ENCODE measurements at regions not wholly inside any gene's neighbourhood (a gene's known extent, or its start where the extent isn't known, plus 50 kb on each side); places are given as distances from the start of the nearest gene placed in this dataset.

DNA sequence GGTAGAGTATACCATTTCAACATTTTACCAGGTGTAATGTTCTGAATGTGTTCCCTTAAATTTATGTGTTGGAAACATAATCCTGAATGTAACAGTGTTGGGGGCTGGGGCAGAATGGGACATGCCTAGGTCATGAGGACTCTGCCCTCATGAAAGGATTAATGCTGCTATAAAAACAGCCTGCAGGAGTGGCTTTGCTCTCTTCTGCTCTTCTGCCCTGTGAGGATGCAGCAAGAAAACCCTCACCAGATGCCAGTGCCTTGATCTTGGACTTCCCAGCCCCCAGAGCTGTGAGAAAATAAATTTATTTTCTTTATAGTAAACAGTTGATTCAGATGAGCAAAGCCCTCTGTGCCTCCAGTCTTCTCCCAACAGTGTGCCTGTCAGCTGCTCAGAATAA is 326.0 kb upstream of the ONECUT1 start:
- H3K4me2 ChIP-seq (ENCODE audit: insufficient read depth, insufficient read length, low read length), result no peak overlapping the region
- no peaks in the 10 kb centered on the region; the same call in none of the 2 replicates for H3K27me3 Mint-ChIP-seq (ENCODE audit: low read depth)
- H2BK5ac ChIP-seq (ENCODE audit: insufficient read length, low read length), result no peak overlapping the region
- H2BK15ac ChIP-seq (ENCODE audit: low read depth, low read length), result no peak overlapping the region
- H3K27ac Mint-ChIP-seq, result no peak overlapping the region
- peaks cover 4 to 7% of the 10 kb centered on the region in 2 experiments; a peak in 2 of 5 replicates for H3K9me3 Mint-ChIP-seq
- H3K27me3 ChIP-seq (ENCODE audit: insufficient read depth, low read length), result no peaks in the 10 kb centered on the region
- no peak overlapping the region for H2AFZ ChIP-seq (ENCODE audit: low read length)
- no peak overlapping the region for H3T11ph ChIP-seq (ENCODE audit: low read length)
- peaks cover 11 to 12% of the 10 kb centered on the region in 2 experiments for H3K4me1 Mint-ChIP-seq
- no peak overlapping the region for H4K5ac ChIP-seq (ENCODE audit: insufficient read length, low read depth, low read length)
- H3K4me1 ChIP-seq (ENCODE audit: insufficient read depth, low read length), result no peaks in the 10 kb centered on the region; the same call in none of the 2 replicates
- H2BK20ac ChIP-seq (ENCODE audit: low read depth, low read length, poor library complexity, severe bottlenecking), result no peak overlapping the region
- H2AK5ac ChIP-seq (ENCODE audit: insufficient read length, low read length), result no peak overlapping the region
- peaks cover 0 to 7% (median 0%) of the 10 kb centered on the region in 3 experiments; a peak in 1 of 7 replicates for H3K36me3 Mint-ChIP-seq (ENCODE audit: insufficient read depth in 1 of 3, low read depth in 3 of 3)
- no peak overlapping the region for H3K23ac ChIP-seq (ENCODE audit: insufficient read length, low read depth, low read length)
- no peak overlapping the region for H4K91ac ChIP-seq (ENCODE audit: insufficient read length, low read depth, low read length)
- H3K23me2 ChIP-seq (ENCODE audit: insufficient read length, low read depth, low read length, poor library complexity, severe bottlenecking), result no peaks in the 10 kb centered on the region
- H3K9ac ChIP-seq (ENCODE audit: extremely low read depth, insufficient read length, low read length), result no peak overlapping the region
- H3K4me3 Mint-ChIP-seq, result no peak overlapping the region
- H3K27ac ChIP-seq (ENCODE audit: insufficient read length, low read depth, low read length), result no peak overlapping the region
- H3K18ac ChIP-seq (ENCODE audit: insufficient read length, low read depth, low read length), result no peak overlapping the region
- no peak overlapping the region for H2BK12ac ChIP-seq (ENCODE audit: insufficient read length, low read depth, low read length)
- TF ChIP-seq, protein P1, sequence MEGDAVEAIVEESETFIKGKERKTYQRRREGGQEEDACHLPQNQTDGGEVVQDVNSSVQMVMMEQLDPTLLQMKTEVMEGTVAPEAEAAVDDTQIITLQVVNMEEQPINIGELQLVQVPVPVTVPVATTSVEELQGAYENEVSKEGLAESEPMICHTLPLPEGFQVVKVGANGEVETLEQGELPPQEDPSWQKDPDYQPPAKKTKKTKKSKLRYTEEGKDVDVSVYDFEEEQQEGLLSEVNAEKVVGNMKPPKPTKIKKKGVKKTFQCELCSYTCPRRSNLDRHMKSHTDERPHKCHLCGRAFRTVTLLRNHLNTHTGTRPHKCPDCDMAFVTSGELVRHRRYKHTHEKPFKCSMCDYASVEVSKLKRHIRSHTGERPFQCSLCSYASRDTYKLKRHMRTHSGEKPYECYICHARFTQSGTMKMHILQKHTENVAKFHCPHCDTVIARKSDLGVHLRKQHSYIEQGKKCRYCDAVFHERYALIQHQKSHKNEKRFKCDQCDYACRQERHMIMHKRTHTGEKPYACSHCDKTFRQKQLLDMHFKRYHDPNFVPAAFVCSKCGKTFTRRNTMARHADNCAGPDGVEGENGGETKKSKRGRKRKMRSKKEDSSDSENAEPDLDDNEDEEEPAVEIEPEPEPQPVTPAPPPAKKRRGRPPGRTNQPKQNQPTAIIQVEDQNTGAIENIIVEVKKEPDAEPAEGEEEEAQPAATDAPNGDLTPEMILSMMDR (conservative IDR thresholded peaks at IDR 0.05), result no peak
- no peak overlapping the region for H2BK120ac ChIP-seq (ENCODE audit: low read depth, low read length, poor library complexity, severe bottlenecking)
- no peaks in the 10 kb centered on the region for H3K79me2 ChIP-seq (ENCODE audit: insufficient read depth, low read length)
- H4K20me1 ChIP-seq (ENCODE audit: control insufficient read depth, insufficient read depth, insufficient read length), result no peaks in the 10 kb centered on the region
- no peak overlapping the region for H4K8ac ChIP-seq (replicated peaks; ENCODE audit: insufficient read length, low read depth, low read length)
- H3K79me1 ChIP-seq (ENCODE audit: insufficient read depth, low read depth, low read length, poor library complexity, severe bottlenecking), result no peaks in the 10 kb centered on the region
- no peak overlapping the region for H3K14ac ChIP-seq (ENCODE audit: insufficient read depth, low read length)
- no peak for DNase-seq
- H3K4ac ChIP-seq (ENCODE audit: low read depth, low read length), result no peak overlapping the region
- H3K9me3 ChIP-seq (ENCODE audit: control insufficient read depth, low read depth, low read length), result no peaks in the 10 kb centered on the region
- H3K56ac ChIP-seq (ENCODE audit: insufficient read length, low read depth, low read length), result no peak overlapping the region
